Gastrocnemius medialis (tissue), 4 donors: ENCODE measurements at regions not wholly inside any gene's neighbourhood (a gene's known extent, or its start where the extent isn't known, plus 50 kb on each side); places are given as distances from the start of the nearest gene placed in this dataset.

Experiments
- ATAC-seq, 2 donors: fragments of 150-250 bp; one replicate each; pipeline ENCODE4 v1.9.1; 2016
- DNase-seq, 2 donors: peaks; one replicate each; pipeline ENCODE4 v3.0.0-alpha.2; 2019
- H3K27ac ChIP-seq, 4 donors: fragments of 200-600 bp; sonication (generic); 1 replicate in 1 of 4; 2 replicates in 3 of 4; pipeline ENCODE4 v1.5.1; 2016 to 2018; ENCODE audit warnings: mild to moderate bottlenecking in 2 of 4, moderate library complexity in 1 of 4
- H3K27me3 ChIP-seq, 3 donors: fragments of 200-600 bp; sonication (generic) in 2 of 3; 1 replicate in 1 of 3; 2 replicates in 2 of 3; pipeline versions ENCODE4 v1.5.1 to v1.6.0; 2016 to 2019; ENCODE audit warnings: mild to moderate bottlenecking in 1 of 3, moderate library complexity in 1 of 3
- H3K36me3 ChIP-seq, 2 donors: fragments of 200-600 bp; sonication (generic) in 1 of 2; one replicate each; pipeline ENCODE4 v1.5.1; 2017 to 2018
- H3K4me1 ChIP-seq, 2 donors: fragments of 200-600 bp; sonication (generic) in 1 of 2; one replicate each; pipeline ENCODE4 v1.5.1; 2016 to 2017; ENCODE audit warnings: mild to moderate bottlenecking in 2 of 2
- H3K4me3 ChIP-seq, 4 donors: fragments of 200-600 bp; sonication (generic) in 3 of 4; 1 replicate in 1 of 4; 2 replicates in 3 of 4; pipeline ENCODE4 v1.5.1; 2016 to 2019; ENCODE audit warnings: mild to moderate bottlenecking in 2 of 4
- H3K9me3 ChIP-seq, 3 donors: fragments of 200-600 bp; sonication (generic) in 2 of 3; 1 replicate in 1 of 3; 2 replicates in 2 of 3; pipeline ENCODE4 v1.5.1; 2016 to 2019
- CTCF ChIP-seq, 5 experiments: fragments of 450-650 bp in 3 of 5; fragments of 200-600 bp in 2 of 5; sonication (generic) in 2 of 5; IDR thresholded peaks in 4 of 5; conservative IDR thresholded peaks in 1 of 5; 1 replicate in 4 of 5; 2 replicates in 1 of 5; pipeline ENCODE4 v1.5.1; 2016 to 2019; ENCODE audit warnings: antibody characterized with exemption in 5 of 5, mild to moderate bottlenecking in 3 of 5, moderate library complexity in 3 of 5
- POLR2A ChIP-seq, 2 donors: fragments of 450-650 bp; IDR thresholded peaks; one replicate each; pipeline ENCODE4 v1.6.1; 2017; ENCODE audit warnings: antibody characterized with exemption in 2 of 2, mild to moderate bottlenecking in 2 of 2, moderate library complexity in 2 of 2
- in situ Hi-C, 4 donors: fragments of 200-750 bp; cut with MboI; loops; one replicate each; pipeline versions ENCODE4 v1.15.0 to v1.8.0; 2017; ENCODE audit warnings: low sequenced_read_pairs in 4 of 4
- intact Hi-C: fragments of 100-400 bp; cut with DNase I; formaldehyde crosslinking; loops from one replicate; pipeline ENCODE4 v1.15.1; 2023; ENCODE audit warnings: low total_unique reads

- ATAC-seq = peak in 1 of 2 donors; percentile 29
- TF ChIP-seq POLR2A (IDR thresholded peaks at IDR 0.05) = no peak
- no peak for TF ChIP-seq CTCF (IDR thresholded peaks at IDR 0.05 in 4 of 5, conservative IDR thresholded peaks at IDR 0.05 in 1 of 5)
- Histone ChIP-seq H3K27ac (no peak overlapping the region), H3K27me3 (no peaks in the 10 kb centered on the region), H3K9me3 (no peaks in the 10 kb centered on the region), H3K4me3 (no peak overlapping the region), H3K36me3 (no peaks in the 10 kb centered on the region), H3K4me1 (peaks cover 0 to 8% of the 10 kb centered on the region in 2 donors)
- no peak for DNase-seq
- in situ Hi-C loops (no loop called here), intact Hi-C loops (no loop called here)
Observed at GRCh38 chr11:113556036-113556435, 80.8 kb upstream of the DRD2 start.

GRCh38 chr11:113555071-113555619 is 79.9 kb upstream of the DRD2 start:
- H3K27me3 ChIP-seq = no peaks in the 10 kb centered on the region
- in situ Hi-C loops (no loop called here), intact Hi-C loops (no loop called here)
- DNase-seq (no peak), ATAC-seq (no peak)
- H3K4me3 ChIP-seq = no peak overlapping the region
- TF ChIP-seq POLR2A (IDR thresholded peaks at IDR 0.05) (no peak), CTCF (IDR thresholded peaks at IDR 0.05 in 4 of 5, conservative IDR thresholded peaks at IDR 0.05 in 1 of 5) (no peak)
- peaks cover 0 to 8% of the 10 kb centered on the region in 2 donors for H3K4me1 ChIP-seq
- no peak overlapping the region for H3K27ac ChIP-seq
- H3K9me3 ChIP-seq = no peaks in the 10 kb centered on the region
- H3K36me3 ChIP-seq = no peaks in the 10 kb centered on the region

- DNase-seq = no peak
- intact Hi-C loops = no loop called here
- TF ChIP-seq POLR2A (IDR thresholded peaks at IDR 0.05) = no peak
- TF ChIP-seq CTCF (IDR thresholded peaks at IDR 0.05 in 4 of 5, conservative IDR thresholded peaks at IDR 0.05 in 1 of 5) = no peak
- H3K4me3 ChIP-seq = no peak overlapping the region
- H3K27ac ChIP-seq = no peak overlapping the region
- in situ Hi-C loops = no loop called here
- no peaks in the 10 kb centered on the region for H3K9me3 ChIP-seq
- peaks cover 0 to 8% of the 10 kb centered on the region in 2 donors for H3K4me1 ChIP-seq
- H3K36me3 ChIP-seq = no peaks in the 10 kb centered on the region
- H3K27me3 ChIP-seq = no peaks in the 10 kb centered on the region
- ATAC-seq = no peak
Observed at GRCh38 chr11:113554526-113554925, 79.3 kb upstream of the DRD2 start.

GRCh38 chr11:113553915-113554314 is 78.7 kb upstream of the DRD2 start:
- in situ Hi-C loops = no loop called here

More at GRCh38 chr11:113553915-113554314, 78.7 kb upstream of the DRD2 start:
- TF ChIP-seq CTCF (IDR thresholded peaks at IDR 0.05 in 4 of 5, conservative IDR thresholded peaks at IDR 0.05 in 1 of 5) = no peak
- TF ChIP-seq POLR2A (IDR thresholded peaks at IDR 0.05) = no peak
- H3K36me3 ChIP-seq = no peaks in the 10 kb centered on the region
- ATAC-seq (no peak), DNase-seq (no peak)
- peaks cover 0 to 8% of the 10 kb centered on the region in 2 donors for H3K4me1 ChIP-seq
- H3K27ac ChIP-seq = no peak overlapping the region
- no peaks in the 10 kb centered on the region for H3K9me3 ChIP-seq
- intact Hi-C loops = no loop called here
- no peaks in the 10 kb centered on the region for H3K27me3 ChIP-seq
- H3K4me3 ChIP-seq = no peak overlapping the region
